Adrenal gland (tissue), 9 donors: ENCODE measurements at regions not wholly inside any gene's neighbourhood (a gene's known extent, or its start where the extent isn't known, plus 50 kb on each side); places are given as distances from the start of the nearest gene placed in this dataset.

Experiments
- DNase-seq, 7 donors: peaks; one replicate each; pipeline ENCODE4 v3.0.0-alpha.2; 2019 to 2020
- H3K27ac ChIP-seq, 5 donors: fragments of 200-600 bp; sonication (generic) in 4 of 5; 1 replicate in 3 of 5; 2 replicates in 2 of 5; pipeline versions ENCODE4 v1.5.1 to v1.8.0; 2016 to 2020; ENCODE audit warnings: mild to moderate bottlenecking in 1 of 5
- H3K27me3 ChIP-seq: fragments of 200-600 bp; 2 replicates; pipeline ENCODE4 v1.8.0; 2021
- H3K36me3 ChIP-seq, 2 donors: fragments of 200-600 bp; replicated peaks in 1 of 2; 1 replicate in 1 of 2; 2 replicates in 1 of 2; pipeline versions ENCODE4 v1.5.1 to v1.8.0; 2018 to 2022
- H3K4me1 ChIP-seq, 2 donors: fragments of 200-600 bp; replicated peaks in 1 of 2; 1 replicate in 1 of 2; 2 replicates in 1 of 2; pipeline versions ENCODE4 v1.5.1 to v1.8.0; 2018 to 2021
- H3K4me3 ChIP-seq, 4 donors: fragments of 200-600 bp; sonication (generic) in 3 of 4; one replicate each; pipeline ENCODE4 v1.5.1; 2016 to 2018
- H3K9me3 ChIP-seq, 3 donors: fragments of 200-600 bp; sonication (generic) in 1 of 3; replicated peaks in 1 of 3; 1 replicate in 2 of 3; 2 replicates in 1 of 3; pipeline versions ENCODE4 v1.5.1 to v1.8.0; 2016 to 2021
- CTCF ChIP-seq, 6 experiments: fragments of 450-650 bp in 4 of 6; fragments of 200-600 bp in 2 of 6; sonication (generic) in 1 of 6; IDR thresholded peaks; 1 replicate in 5 of 6; 2 replicates in 1 of 6; pipeline versions ENCODE4 v1.5.1 to v1.8.0; 2016 to 2021; ENCODE audit warnings: antibody characterized with exemption in 6 of 6, mild to moderate bottlenecking in 2 of 6, moderate library complexity in 1 of 6
- POLR2A ChIP-seq, 2 donors: fragments of 450-650 bp; IDR thresholded peaks; one replicate each; pipeline ENCODE4 v1.6.1; 2017; ENCODE audit warnings: antibody characterized with exemption in 2 of 2, mild to moderate bottlenecking in 2 of 2, moderate library complexity in 1 of 2
- WGBS, 4 donors: extraction: QIAGEN DNeasy Blood & Tissue Kit in 2 of 4; methylation state at CpG; one replicate each; pipeline versions ENCODE4 v1.1.5 to v1.1.7; 2013 to 2017; 5-methylcytosine and 5-hydroxymethylcytosine counted together
- intact Hi-C, 2 donors: fragments of 100-400 bp; cut with DNase I; formaldehyde crosslinking; loops; one replicate each; pipeline versions ENCODE4 v1.14.1 to v1.15.0; 2022 to 2023
- donor health status: healthy with polysubstance abuse.
- donor health status: Bipolar disorder and iron deficiency.
- donor health status: DM: yes; HTN: yes; CAD: no.
- donor health status: DM: no; HTN: no; CAD: no.
- donor health status: DM: no; HTN: no; CAD: no.

- DNase-seq: no peak
- TF ChIP-seq POLR2A (IDR thresholded peaks at IDR 0.05): no peak
- no peak for TF ChIP-seq CTCF (IDR thresholded peaks at IDR 0.05)
- H3K27ac ChIP-seq: no peak overlapping the region
- peaks cover 7% of the 10 kb centered on the region for H3K27me3 ChIP-seq
- intact Hi-C loops: no loop called here
- no peak overlapping the region for H3K4me3 ChIP-seq
- no peaks in the 10 kb centered on the region for H3K4me1 ChIP-seq
- WGBS, 4 donors: 76 to 84% (median 82%) methylated on average over 3 of the region's 3 CpGs
- no peaks in the 10 kb centered on the region for H3K36me3 ChIP-seq
- H3K9me3 ChIP-seq: no peaks in the 10 kb centered on the region
These were observed 237.4 kb downstream of the NR2F1-AS1 start for GRCh38 chr5:93343570-93343969.

- Histone ChIP-seq H3K27ac (no peak overlapping the region), H3K4me1 (no peaks in the 10 kb centered on the region), H3K4me3 (no peak overlapping the region), H3K9me3 (no peaks in the 10 kb centered on the region), H3K27me3 (no peaks in the 10 kb centered on the region), H3K36me3 (no peaks in the 10 kb centered on the region)
- 65 to 72% (median 67%) methylated on average over 6 of the region's 6 CpGs for WGBS, 4 donors
- no peak for DNase-seq
- no peak for TF ChIP-seq POLR2A (IDR thresholded peaks at IDR 0.05)
- no peak for TF ChIP-seq CTCF (IDR thresholded peaks at IDR 0.05)
- intact Hi-C loops: no loop called here
These were observed 238.4 kb downstream of the NR2F1-AS1 start for GRCh38 chr5:93342563-93343061.

GRCh38 chr5:93340881-93341280 is 240.1 kb downstream of the NR2F1-AS1 start:
- no peak overlapping the region for H3K4me3 ChIP-seq

GRCh38 chr5:93337138-93337537 is 243.9 kb downstream of the NR2F1-AS1 start:
- Histone ChIP-seq H3K4me3 (no peak overlapping the region), H3K4me1 (no peaks in the 10 kb centered on the region), H3K9me3 (no peaks in the 10 kb centered on the region), H3K27me3 (no peaks in the 10 kb centered on the region), H3K27ac (no peak overlapping the region), H3K36me3 (no peaks in the 10 kb centered on the region)
- no peak for TF ChIP-seq POLR2A (IDR thresholded peaks at IDR 0.05)
- no peak for DNase-seq
- intact Hi-C loops: no loop called here
- 85 to 92% (median 88%) methylated on average over 2 of the region's 2 CpGs for WGBS, 4 donors

More at GRCh38 chr5:93340881-93341280, 240.1 kb downstream of the NR2F1-AS1 start:
- intact Hi-C loops: no loop called here
- no peak for DNase-seq
- H3K27ac ChIP-seq: no peak overlapping the region
- H3K36me3 ChIP-seq: no peaks in the 10 kb centered on the region
- no peaks in the 10 kb centered on the region for H3K27me3 ChIP-seq
- TF ChIP-seq POLR2A (IDR thresholded peaks at IDR 0.05) (no peak), CTCF (IDR thresholded peaks at IDR 0.05) (no peak)
- no peaks in the 10 kb centered on the region for H3K9me3 ChIP-seq
- 65 to 86% (median 74%) methylated on average over 5 of the region's 5 CpGs for WGBS, 4 donors
- no peaks in the 10 kb centered on the region for H3K4me1 ChIP-seq

GRCh38 chr5:93336330-93337110 is 244.5 kb downstream of the NR2F1-AS1 start:
- intact Hi-C loops: no loop called here
- no peak for TF ChIP-seq POLR2A (IDR thresholded peaks at IDR 0.05)
- no peak for TF ChIP-seq CTCF (IDR thresholded peaks at IDR 0.05)
- no peaks in the 10 kb centered on the region for H3K27me3 ChIP-seq
- WGBS, 4 donors: 87 to 97% (median 91%) methylated on average over 3 of the region's 3 CpGs
- no peaks in the 10 kb centered on the region for H3K4me1 ChIP-seq
- no peaks in the 10 kb centered on the region for H3K36me3 ChIP-seq
- DNase-seq: no peak
- no peak overlapping the region for H3K4me3 ChIP-seq
- H3K27ac ChIP-seq: no peak overlapping the region
- H3K9me3 ChIP-seq: no peaks in the 10 kb centered on the region
